Chondrocyte (in vitro differentiated cells): ENCODE measurements at regions not wholly inside any gene's neighbourhood (a gene's known extent, or its start where the extent isn't known, plus 50 kb on each side); places are given as distances from the start of the nearest gene placed in this dataset.

Experiments
- DNase-seq: peaks from one replicate; pipeline ENCODE4 v3.0.0; 2021; ENCODE audit warnings: mixed read lengths, low spot score
- H3K27ac Mint-ChIP-seq: one replicate; pipeline ENCODE4 v1.8.0; 2021; ENCODE audit warnings: mild to moderate bottlenecking, moderate library complexity, mixed read lengths; ENCODE audit not compliant: unreplicated experiment
- H3K27me3 Mint-ChIP-seq: 2 replicates; pipeline ENCODE4 v1.8.0; 2021; ENCODE audit warnings: low read depth, mixed read lengths
- H3K36me3 Mint-ChIP-seq: 2 replicates; pipeline ENCODE4 v1.8.0; 2021; ENCODE audit warnings: low read depth, mixed read lengths
- H3K4me1 Mint-ChIP-seq: 2 replicates; pipeline ENCODE4 v1.8.0; 2021; ENCODE audit warnings: low read depth, mild to moderate bottlenecking, mixed read lengths
- H3K4me3 Mint-ChIP-seq: one replicate; pipeline ENCODE4 v1.8.0; 2021; ENCODE audit warnings: mild to moderate bottlenecking, moderate library complexity, mixed read lengths; ENCODE audit not compliant: unreplicated experiment
- H3K9me3 Mint-ChIP-seq: 2 replicates; pipeline ENCODE4 v1.8.0; 2021; ENCODE audit warnings: low read depth, mixed read lengths
- TF ChIP-seq, protein P1 (sequence below): fragments of 200-600 bp; sonication (generic); IDR thresholded peaks from 2 replicates; pipeline ENCODE4 v1.5.0; 2021; ENCODE audit warnings: antibody characterized with exemption, mild to moderate bottlenecking, moderate library complexity

DNA sequence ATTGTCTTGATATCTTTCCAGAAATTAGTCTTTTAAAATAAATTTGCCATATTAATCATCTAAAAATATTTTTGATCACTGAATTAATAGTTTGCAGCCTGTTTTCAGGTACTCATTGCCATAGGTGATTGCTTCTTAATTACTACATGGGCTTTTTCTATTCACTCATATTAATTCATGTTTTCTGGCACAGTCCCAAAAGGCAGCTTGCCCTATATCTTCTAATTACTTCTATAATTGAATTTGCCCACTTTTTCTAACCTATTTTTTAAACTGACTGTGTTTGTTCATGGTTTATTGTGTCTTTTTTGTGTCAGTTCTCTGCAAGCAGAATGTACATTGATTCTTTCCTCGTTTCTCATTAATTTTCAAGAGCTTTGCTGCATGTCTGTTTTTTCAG is 85.7 kb upstream of the SOX2 start:
- Mint-ChIP-seq H3K36me3 (no peaks in the 10 kb centered on the region), H3K4me3 (no peak overlapping the region), H3K4me1 (peaks cover 35% of the 10 kb centered on the region), H3K27me3 (no peaks in the 10 kb centered on the region), H3K27ac (no peak overlapping the region), H3K9me3 (no peaks in the 10 kb centered on the region)
- DNase-seq = no peak
- TF ChIP-seq, protein P1, sequence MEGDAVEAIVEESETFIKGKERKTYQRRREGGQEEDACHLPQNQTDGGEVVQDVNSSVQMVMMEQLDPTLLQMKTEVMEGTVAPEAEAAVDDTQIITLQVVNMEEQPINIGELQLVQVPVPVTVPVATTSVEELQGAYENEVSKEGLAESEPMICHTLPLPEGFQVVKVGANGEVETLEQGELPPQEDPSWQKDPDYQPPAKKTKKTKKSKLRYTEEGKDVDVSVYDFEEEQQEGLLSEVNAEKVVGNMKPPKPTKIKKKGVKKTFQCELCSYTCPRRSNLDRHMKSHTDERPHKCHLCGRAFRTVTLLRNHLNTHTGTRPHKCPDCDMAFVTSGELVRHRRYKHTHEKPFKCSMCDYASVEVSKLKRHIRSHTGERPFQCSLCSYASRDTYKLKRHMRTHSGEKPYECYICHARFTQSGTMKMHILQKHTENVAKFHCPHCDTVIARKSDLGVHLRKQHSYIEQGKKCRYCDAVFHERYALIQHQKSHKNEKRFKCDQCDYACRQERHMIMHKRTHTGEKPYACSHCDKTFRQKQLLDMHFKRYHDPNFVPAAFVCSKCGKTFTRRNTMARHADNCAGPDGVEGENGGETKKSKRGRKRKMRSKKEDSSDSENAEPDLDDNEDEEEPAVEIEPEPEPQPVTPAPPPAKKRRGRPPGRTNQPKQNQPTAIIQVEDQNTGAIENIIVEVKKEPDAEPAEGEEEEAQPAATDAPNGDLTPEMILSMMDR = no peak

GRCh38 chr3:181623924-181624694 is 87.6 kb upstream of the SOX2 start:
- Mint-ChIP-seq H3K9me3 (no peaks in the 10 kb centered on the region), H3K36me3 (no peaks in the 10 kb centered on the region), H3K4me1 (peaks cover 28% of the 10 kb centered on the region), H3K4me3 (no peak overlapping the region), H3K27ac (no peak overlapping the region), H3K27me3 (no peaks in the 10 kb centered on the region)
- DNase-seq = no peak
- TF ChIP-seq, protein P1 = no peak

- H3K4me1 Mint-ChIP-seq = peaks cover 26% of the 10 kb centered on the region
- H3K4me3 Mint-ChIP-seq = no peak overlapping the region
- DNase-seq = no peak
- H3K9me3 Mint-ChIP-seq = no peaks in the 10 kb centered on the region
- H3K27ac Mint-ChIP-seq = peak overlapping the region; percentile 9
- no peaks in the 10 kb centered on the region for H3K27me3 Mint-ChIP-seq
- TF ChIP-seq, protein P1 = no peak
- no peaks in the 10 kb centered on the region for H3K36me3 Mint-ChIP-seq
Measured at GRCh38 chr3:181622365-181622764, 89.4 kb upstream of the SOX2 start.

DNA sequence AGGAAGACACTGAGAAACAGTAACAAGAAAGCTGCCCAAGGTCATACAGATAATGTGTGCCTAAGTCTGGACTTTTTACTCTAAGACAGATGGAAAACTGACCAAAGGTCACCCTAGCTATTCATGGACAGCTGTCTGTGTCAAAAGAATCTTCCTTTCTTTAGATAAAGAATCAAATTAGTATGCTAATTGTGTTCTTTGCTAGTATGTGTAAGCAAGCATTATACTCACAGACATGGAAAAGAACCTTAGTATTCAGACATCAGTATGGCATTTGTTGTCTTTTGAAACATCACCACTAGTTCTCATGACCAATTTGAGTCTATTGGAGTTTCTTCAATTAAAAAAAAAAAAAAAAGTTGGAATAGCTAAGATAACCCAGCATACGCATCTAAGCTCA is 91.8 kb upstream of the SOX2 start:
- Mint-ChIP-seq H3K4me3 (no peak overlapping the region), H3K27me3 (peaks cover under 1% of the 10 kb centered on the region), H3K36me3 (no peaks in the 10 kb centered on the region), H3K4me1 (peaks cover 26% of the 10 kb centered on the region), H3K9me3 (no peaks in the 10 kb centered on the region), H3K27ac (no peak overlapping the region)
- TF ChIP-seq, protein P1 = no peak
- no peak for DNase-seq

DNA sequence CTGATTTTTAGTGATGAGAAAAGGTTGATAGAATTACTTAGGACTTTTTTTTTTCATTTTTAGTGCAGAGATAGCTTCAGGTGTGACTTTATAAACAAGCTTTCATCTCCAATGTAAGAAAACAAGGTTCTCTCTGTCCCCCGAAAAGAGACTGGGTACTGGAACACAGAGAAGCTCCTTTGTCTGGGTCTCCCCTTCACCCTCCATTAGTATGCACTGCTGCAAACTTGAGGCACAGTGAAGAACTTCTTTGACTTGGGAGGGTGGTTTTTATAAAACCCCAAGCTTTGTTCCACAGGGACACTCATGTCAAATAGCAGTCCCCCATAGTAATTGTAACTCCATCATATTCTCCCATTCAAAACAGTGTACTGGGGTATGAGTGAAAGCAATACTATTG is 93.5 kb upstream of the SOX2 start:
- Mint-ChIP-seq H3K27me3 (peaks cover 2% of the 10 kb centered on the region), H3K36me3 (no peaks in the 10 kb centered on the region), H3K9me3 (no peaks in the 10 kb centered on the region), H3K4me3 (no peak overlapping the region), H3K27ac (no peak overlapping the region), H3K4me1 (peaks cover 13% of the 10 kb centered on the region)
- no peak for DNase-seq
- TF ChIP-seq, protein P1 = no peak
